ENCODE measurements at regions not wholly inside any gene's neighbourhood (a gene's known extent, or its start where the extent isn't known, plus 50 kb on each side); places are given as distances from the start of the nearest gene placed in this dataset.

DNA sequence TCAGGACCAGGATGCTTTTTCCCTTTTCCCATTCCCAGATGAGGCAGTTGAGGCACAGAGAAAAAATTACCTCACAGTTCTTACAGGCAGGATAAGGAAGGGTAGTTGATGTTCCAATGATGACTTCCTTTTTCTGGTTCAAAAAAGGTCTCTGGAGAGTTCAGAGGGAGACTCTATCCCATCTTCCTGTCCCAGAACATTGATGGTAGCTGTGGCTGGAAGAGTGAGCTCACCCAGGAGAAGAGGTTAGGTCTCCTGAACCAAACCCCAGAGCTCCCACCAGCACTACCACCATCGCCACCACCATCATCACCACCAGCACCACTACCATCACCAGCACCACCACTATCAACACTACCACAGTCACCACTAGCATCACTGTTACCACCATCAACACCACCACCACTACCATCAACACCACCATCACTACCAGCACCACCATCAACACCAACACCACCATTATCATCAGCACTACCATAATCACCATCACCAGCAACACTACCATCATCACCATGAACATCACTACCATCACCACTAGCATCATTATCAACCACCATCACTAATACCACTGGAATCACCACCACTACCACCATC is 105.5 kb upstream of the RUNX3 start:
- CTCF ChIA-PET (ENCODE audit: unreplicated experiment) = interaction anchor here (0.6 kb wide), 1 partner anchor 14 kb away, joined by 4 read pairs; no protein-coding TSS in a partner anchor
- no peak overlapping the region for H3K4me3 ChIP-seq (ENCODE audit: low read depth, low read length, poor library complexity, severe bottlenecking)
- intact Hi-C loops (cut with micrococcal nuclease; ENCODE audit: unreplicated experiment) = no loop called here
- DNase-seq (ENCODE audit: low spot score) = no peak
- H3K9me2 ChIP-seq (ENCODE audit: insufficient read depth, low read length) = no peaks in the 10 kb centered on the region
- no peak overlapping the region for H2AFZ ChIP-seq (ENCODE audit: low read length)
- no peak overlapping the region for H3K4me2 ChIP-seq (ENCODE audit: low read length)
- POLR2A ChIA-PET = interaction anchor here (0.6 kb wide), 1 partner anchor 84 kb away, joined by 3 read pairs; no protein-coding TSS in a partner anchor
- no peaks in the 10 kb centered on the region for H3K9me3 ChIP-seq (ENCODE audit: low read length)
- peaks cover 42% of the 10 kb centered on the region for H3K4me1 ChIP-seq (ENCODE audit: insufficient read depth, low read length, poor library complexity, severe bottlenecking)
- BruUV-seq (replicated peaks) = no TSS peak
- H3K79me2 ChIP-seq (ENCODE audit: insufficient read depth, low read depth, low read length) = no peaks in the 10 kb centered on the region
- TF ChIP-seq, protein P1, sequence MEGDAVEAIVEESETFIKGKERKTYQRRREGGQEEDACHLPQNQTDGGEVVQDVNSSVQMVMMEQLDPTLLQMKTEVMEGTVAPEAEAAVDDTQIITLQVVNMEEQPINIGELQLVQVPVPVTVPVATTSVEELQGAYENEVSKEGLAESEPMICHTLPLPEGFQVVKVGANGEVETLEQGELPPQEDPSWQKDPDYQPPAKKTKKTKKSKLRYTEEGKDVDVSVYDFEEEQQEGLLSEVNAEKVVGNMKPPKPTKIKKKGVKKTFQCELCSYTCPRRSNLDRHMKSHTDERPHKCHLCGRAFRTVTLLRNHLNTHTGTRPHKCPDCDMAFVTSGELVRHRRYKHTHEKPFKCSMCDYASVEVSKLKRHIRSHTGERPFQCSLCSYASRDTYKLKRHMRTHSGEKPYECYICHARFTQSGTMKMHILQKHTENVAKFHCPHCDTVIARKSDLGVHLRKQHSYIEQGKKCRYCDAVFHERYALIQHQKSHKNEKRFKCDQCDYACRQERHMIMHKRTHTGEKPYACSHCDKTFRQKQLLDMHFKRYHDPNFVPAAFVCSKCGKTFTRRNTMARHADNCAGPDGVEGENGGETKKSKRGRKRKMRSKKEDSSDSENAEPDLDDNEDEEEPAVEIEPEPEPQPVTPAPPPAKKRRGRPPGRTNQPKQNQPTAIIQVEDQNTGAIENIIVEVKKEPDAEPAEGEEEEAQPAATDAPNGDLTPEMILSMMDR (conservative IDR thresholded peaks at IDR 0.05; ENCODE audit: low read length) = no peak
- no peaks in the 10 kb centered on the region for H3K36me3 ChIP-seq (ENCODE audit: insufficient read depth, low read length)
- H3K27ac ChIP-seq (ENCODE audit: low read depth, low read length, poor library complexity, severe bottlenecking) = no peak overlapping the region
- H4K20me1 ChIP-seq (ENCODE audit: insufficient read depth, low read length) = no peaks in the 10 kb centered on the region

- ChIA-PET CTCF (ENCODE audit: unreplicated experiment) (interaction anchor here (0.6 kb wide), 1 partner anchor 13 kb away, joined by 4 read pairs; no protein-coding TSS in a partner anchor), POLR2A (interaction anchor here (0.8 kb wide), 1 partner anchor 70 kb away, joined by 5 read pairs; no protein-coding TSS in a partner anchor)
- DNase-seq (ENCODE audit: low spot score) = no peak
- no peak overlapping the region for H3K4me3 ChIP-seq (ENCODE audit: low read depth, low read length, poor library complexity, severe bottlenecking)
- intact Hi-C loops (cut with micrococcal nuclease; ENCODE audit: unreplicated experiment) = no loop called here
- H2AFZ ChIP-seq (ENCODE audit: low read length) = no peak overlapping the region
- H3K4me2 ChIP-seq (ENCODE audit: low read length) = no peak overlapping the region
- BruUV-seq (replicated peaks) = no TSS peak
- no peaks in the 10 kb centered on the region for H3K9me3 ChIP-seq (ENCODE audit: low read length)
- no peaks in the 10 kb centered on the region for H4K20me1 ChIP-seq (ENCODE audit: insufficient read depth, low read length)
- H3K4me1 ChIP-seq (ENCODE audit: insufficient read depth, low read length, poor library complexity, severe bottlenecking) = peaks cover 46% of the 10 kb centered on the region
- no peaks in the 10 kb centered on the region for H3K79me2 ChIP-seq (ENCODE audit: insufficient read depth, low read depth, low read length)
- H3K9me2 ChIP-seq (ENCODE audit: insufficient read depth, low read length) = no peaks in the 10 kb centered on the region
- no peaks in the 10 kb centered on the region for H3K36me3 ChIP-seq (ENCODE audit: insufficient read depth, low read length)
- TF ChIP-seq, protein P1 (conservative IDR thresholded peaks at IDR 0.05; ENCODE audit: low read length) = no peak
- TF ChIP-seq EZH2phosphoT487 (IDR thresholded peaks at IDR 0.05; ENCODE audit: borderline replicate concordance, low read depth, low read length) = no peak
- H3K27ac ChIP-seq (ENCODE audit: low read depth, low read length, poor library complexity, severe bottlenecking) = no peak overlapping the region
Observed at GRCh38 chr1:25034736-25035522, 104.9 kb upstream of the RUNX3 start.
